Activated CD8-positive, alpha-beta memory T cell treated with anti-CD3 and anti-CD28 coated beads, Interleukin-2, amount 50 U/mL, for 48 hours (primary cell): ENCODE measurements at regions not wholly inside any gene's neighbourhood (a gene's known extent, or its start where the extent isn't known, plus 50 kb on each side); places are given as distances from the start of the nearest gene placed in this dataset.

Experiments used
- DNase-seq: peaks from one replicate; pipeline ENCODE4 v3.0.0-alpha.2; 2020

DNA sequence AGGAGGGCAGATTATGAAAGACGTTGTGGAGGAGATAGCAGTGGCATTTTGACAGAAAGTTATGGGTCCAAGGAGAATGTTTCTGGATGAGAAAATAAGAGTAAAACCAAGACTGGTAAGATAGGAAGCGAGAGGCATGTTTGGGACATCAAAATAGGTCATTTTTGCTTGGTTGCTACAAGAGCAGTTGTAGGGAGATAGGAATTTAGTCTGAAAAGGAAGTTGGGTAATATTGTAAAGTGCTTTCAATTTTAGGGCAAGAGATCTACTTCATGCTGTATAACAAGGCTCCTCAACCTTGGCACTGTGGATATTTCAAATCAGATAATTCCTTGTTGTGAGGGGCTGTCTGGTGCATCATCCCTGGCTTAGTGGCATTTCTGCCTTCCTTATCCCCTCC lies 118.0 kb upstream of the DPH6 start:
- DNase-seq, result no peak

DNA sequence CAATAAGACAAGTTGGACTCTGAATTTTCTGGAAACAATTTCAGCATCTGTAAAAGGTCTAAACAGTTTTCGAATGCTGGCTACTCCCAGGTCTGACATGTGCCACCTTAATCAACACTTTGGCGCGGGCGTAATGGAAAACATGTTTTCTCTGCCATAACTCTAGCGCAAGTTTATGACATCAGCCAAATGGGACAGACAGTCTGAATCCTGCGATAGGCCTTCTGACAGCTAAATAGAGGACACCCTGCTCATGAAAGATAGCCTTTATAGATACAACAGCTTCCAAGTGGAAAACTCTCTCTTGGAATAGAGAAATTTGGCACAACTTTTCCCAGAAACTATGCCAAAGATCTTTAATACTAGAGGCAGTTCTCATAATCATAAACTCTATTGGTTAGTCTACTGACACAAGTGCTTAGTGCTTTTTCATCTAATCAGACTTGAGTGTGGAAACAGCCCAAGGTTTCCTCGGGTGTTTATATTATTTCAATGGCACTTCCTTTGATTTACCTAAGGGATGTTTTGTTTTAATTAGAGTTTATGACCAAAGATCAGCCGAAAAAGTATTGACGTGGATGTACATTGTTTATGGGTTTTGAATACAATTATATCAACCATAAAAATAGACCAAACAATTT lies 120.1 kb upstream of the DPH6 start:
- DNase-seq, result no peak

DNA sequence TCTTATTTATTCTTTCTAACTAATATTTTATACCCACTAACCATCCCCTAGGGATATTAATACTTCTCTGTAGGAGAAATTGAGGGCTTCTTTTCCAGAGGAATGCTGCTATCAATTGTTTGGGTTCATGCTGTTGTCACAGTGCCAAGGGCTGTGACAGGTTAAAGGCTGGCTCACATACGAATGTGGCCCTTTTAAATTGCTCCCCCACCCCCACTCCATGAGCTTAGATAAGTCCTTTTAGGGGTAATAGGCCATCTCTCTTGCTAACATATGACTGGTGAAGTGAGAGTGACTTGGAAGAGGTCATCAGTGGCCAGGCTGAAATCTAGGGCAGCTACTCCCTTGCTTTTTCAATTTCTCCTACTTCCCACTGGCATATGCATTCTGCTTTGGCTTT lies 121.9 kb upstream of the DPH6 start:
- DNase-seq, result no peak

DNA sequence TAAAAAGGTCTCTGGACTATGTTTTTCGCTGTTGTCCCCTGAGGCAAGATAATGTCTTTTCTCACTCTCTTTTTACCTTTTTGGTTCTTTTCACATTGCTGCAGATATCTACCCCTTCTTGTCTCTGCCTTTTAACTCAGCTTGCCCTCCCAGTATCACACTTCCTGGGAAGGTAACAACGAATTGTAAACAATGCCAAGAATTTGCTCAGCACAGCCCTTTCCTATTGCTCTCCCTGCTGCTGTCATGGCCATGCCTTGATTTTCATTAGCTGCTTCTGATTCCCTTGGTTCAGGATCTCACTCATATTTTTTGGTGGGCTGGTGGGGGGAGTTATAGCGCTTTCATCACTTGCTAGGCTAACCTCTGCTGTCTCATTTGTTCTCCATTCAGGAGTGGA lies 123.1 kb upstream of the DPH6 start:
- DNase-seq, result no peak

DNA sequence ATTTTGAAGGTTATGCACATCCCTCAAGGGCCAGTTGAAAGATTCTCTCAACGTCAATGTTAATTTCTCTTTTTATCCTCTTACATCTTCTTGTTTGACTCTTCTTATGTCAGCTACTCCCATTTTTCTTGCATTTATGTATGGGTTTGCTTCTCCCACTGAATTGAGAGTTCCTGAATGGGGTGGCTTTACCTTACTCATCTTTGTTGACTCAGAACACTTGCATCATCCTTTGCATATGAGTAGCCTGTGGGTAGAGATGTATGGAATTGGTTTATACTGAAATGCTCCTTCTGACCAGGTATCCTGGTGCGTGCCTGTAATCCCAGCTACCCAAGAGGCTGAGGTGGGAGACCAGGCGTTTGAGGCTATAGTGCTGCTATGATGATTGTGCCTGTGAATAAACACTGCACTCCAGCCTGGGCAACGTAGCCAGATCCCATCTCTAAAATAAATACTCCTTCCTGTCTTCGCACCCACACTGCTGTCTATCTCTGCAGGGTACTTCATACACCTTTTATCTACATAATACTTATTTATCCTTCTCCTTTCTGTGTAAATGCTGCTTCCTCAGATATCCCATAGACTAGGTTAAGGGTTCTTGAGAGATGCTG lies 123.6 kb upstream of the DPH6 start:
- DNase-seq, result no peak

DNA sequence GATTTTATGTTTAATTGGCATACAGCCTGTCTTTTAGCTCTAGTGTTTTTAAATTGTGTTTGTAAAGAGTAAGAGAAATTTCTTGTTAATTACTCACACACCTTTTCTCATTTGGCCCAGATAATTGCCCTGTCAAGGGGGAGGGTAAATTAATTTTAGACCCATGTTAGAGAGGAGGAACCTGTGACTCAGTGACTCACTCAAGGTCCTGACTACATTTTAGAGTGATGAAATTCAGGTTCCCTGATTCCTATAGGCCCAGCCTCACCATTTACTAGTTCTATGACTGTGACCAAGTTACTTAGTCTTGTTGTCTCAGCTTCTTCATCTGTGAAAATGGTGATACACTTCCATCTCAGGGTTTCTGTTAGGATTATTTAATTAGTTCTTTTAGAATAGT lies 125.2 kb upstream of the DPH6 start:
- DNase-seq, result no peak

DNA sequence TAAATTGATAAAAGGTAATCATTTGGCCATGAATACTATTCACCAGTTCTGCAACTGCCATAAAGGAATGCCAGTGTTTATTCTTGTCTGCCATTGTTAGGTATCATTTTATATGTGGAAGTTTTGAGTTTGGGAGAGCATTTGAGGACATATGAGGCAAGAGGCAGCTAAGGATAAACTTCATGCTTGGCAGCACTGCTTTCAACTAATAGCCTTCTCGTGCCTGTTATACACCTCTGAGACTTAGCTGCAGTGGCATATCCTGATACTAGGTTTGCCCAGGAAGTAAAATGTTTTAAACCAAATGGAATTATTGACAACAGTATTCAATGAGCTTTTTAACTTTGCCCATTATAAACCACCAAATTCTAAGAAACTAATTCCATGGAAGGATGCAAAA lies 126.0 kb upstream of the DPH6 start:
- no peak for DNase-seq

DNA sequence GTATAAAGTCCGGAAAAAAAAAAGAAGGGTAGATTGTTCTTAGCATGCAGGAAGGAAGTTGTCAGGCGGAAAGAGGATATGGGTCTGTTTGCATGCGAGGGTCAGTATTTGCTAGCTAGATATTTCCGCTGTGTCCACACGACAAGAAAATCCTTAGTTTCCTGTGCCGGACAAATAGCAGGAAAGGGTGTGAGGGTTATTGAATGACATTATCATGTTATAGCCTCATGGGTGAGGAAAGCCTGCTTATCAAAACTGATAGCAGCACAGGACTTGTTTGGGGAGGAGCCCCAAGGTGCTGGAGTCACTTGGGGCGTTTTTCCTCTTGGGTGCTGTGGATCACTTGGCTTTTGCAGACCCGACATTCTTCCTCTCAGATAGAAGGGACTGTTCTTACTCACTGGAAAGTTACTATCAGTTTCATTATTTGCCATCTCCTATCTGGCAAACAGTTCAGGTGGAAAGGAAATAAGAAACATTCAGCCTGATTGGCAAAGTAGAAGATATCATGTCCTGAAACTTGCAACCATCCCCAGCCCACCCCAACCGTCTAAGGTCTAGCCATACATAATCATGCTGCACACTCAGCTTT lies 127.2 kb upstream of the DPH6 start:
- DNase-seq, result no peak

DNA sequence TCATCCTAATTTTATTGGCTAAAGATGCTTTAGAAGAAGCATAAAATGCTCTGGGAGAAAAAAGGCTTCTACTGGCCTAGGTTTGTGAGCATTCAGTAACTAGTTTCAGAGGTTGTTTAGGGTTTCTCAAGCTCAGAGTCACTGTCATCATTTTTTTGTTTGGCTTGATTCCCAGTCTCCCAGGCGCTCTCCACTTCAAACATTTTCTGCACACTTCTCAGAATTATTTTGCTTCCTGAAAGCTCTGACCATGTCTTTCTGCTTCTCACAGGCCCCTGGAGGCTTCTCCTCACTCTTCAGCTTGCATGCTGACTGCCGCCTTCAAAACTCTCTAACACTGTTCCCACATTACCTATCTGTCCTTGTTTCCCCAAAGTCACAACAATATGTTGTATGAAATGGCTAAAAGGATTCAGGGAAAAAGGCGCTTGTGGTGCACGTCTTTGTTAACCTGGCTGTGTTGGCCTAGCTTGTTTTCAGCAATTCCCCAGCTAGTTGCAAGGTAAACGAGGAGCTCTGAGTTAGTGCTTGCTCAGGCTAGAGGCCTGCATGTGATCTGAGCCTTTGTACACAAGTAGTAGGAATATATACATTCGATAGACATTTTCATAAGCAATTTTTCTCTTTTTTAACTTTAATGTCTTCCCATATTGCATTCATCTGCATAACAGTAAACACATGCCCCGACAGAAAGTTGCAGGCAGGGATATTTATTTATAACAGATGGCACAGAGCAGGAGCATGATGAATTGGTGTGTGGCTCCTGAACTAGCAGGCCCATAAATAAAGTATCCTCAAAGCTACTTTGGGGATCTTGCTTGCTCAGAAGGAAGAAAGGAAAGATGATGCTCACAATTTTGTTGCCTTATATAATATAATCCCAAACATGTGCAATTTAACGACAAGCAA lies 129.2 kb upstream of the DPH6 start:
- DNase-seq, result no peak

DNA sequence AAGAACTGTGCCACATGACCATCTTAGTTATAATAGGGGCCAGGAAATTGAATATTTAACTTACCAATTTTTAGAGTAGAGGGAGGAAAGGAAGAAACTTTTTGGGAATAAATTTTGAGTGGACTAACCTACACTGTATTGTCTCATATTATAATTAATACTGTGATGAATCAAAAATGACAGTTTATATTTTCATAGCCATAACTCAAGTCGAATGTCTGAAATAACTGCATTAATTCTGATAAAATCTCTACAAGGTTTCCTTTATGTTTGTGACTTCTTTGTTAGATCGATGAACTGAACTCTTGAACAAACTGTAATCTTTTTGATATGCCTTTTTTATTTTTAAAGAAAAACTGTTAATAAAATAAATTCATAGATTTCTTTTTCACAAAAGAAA lies 132.8 kb upstream of the DPH6 start:
- no peak for DNase-seq

DNA sequence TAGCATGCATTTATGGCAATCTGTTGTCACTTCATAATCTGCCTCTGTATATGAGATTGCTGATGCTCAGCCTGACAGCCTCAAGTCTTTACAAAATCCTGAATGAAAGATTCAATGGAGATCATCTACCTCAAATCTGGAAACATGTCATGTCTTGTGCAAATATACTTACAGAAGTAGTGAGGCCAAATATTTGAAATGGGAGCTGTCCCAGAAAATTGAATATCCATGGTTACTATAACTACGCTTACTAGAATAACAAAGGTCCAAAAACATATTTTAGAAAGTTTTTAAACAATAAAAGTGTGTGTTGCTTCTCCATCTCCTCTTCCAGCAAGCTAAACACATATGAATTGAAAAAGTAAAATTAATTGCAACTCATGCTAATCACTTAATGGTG lies 133.2 kb upstream of the DPH6 start:
- DNase-seq, result no peak

DNA sequence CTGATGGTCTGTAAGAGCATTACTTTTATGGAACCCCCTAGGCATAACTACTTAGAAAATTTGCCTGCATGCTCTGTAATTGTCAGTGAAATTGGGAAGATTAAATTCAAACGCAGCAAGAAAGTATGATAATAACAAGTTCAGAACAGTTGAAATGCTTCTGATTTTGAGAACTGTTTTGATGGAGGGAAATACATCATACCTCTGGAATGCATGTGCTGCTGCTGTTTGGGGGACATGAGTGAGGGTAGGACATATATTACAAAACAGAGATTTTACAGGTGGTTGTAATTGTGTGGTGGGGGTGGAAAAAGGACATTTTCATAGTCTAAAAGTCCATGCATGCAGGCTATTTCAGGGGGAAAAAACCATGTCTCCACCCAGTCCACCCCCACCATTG lies 135.0 kb upstream of the DPH6 start:
- DNase-seq, result no peak

DNA sequence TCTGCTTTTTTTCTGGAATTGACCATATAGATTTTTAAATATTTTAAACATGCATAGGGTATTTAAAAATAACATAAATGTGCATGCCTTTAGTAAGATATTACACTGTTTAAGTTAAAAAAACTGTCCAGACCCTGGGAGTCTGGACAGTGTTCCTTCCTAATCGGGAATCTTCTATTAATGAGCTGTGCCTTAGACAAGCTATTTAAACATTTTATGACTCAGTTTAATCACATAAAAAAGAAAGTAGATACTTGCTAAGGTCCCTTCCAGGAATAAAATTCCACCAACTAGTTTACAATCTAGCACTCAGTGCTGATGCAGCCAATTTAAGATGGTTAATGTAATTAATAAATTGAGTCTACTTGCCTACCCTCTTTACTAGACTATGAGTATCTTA lies 140.4 kb upstream of the DPH6 start:
- DNase-seq, result no peak

DNA sequence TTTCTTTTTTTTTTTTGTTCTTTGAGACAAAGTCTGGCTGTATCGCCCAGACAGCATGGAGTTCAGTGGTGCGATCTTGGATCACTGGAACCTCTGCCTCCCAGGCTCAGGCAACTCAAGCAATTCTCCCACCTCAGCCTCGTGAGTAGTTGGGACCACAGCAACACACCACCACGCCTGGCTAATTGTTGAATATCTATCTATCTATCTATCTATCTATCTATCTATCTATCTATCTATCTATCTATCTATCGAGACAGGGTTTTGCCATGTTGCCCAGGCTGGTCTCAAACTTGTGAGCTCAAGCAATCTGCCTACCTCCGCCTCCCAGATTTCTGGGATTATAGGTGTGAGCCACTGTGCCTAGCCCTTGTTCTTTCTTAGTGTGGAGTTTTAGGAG lies 143.3 kb upstream of the DPH6 start:
- DNase-seq, result no peak

DNA sequence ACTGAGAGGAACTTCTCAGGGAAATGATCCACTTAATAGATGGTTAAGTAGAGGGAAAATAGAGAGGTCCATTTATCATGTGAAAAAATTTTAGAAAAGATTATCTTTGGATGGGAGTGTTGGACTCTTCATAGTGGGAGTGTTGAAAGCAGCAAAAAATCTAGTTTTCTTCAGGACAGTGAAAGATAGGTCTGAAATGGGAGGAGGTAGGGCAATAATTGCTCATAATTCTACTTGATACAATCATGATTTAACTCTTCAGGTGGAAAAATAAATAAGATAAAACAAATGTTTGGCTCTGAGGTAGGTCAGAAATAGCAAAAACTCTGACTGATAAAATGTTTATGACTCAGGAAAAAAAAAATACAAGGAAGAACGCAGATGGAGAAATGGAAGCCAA lies 144.1 kb upstream of the DPH6 start:
- no peak for DNase-seq

DNA sequence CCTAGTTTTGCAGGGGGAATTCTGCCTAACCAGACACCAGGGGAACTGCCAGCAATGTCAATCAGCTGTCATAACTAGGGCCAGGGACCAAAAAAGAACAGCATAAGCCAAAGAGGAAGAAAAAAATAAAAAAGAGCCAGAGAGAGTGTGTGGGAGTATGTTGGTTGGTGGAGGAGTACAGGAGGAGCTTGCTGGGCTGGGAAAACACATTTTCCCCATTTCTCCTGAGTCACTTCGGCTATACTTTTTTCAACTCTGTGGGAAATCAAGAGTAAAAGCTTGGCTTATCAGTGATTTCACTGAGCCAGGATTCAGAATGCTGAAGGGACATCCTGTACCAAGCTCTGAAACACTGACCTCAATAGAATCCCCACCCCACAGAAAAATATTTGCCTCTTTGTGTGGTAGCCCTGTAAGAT lies 144.7 kb upstream of the DPH6 start:
- DNase-seq, result no peak

DNA sequence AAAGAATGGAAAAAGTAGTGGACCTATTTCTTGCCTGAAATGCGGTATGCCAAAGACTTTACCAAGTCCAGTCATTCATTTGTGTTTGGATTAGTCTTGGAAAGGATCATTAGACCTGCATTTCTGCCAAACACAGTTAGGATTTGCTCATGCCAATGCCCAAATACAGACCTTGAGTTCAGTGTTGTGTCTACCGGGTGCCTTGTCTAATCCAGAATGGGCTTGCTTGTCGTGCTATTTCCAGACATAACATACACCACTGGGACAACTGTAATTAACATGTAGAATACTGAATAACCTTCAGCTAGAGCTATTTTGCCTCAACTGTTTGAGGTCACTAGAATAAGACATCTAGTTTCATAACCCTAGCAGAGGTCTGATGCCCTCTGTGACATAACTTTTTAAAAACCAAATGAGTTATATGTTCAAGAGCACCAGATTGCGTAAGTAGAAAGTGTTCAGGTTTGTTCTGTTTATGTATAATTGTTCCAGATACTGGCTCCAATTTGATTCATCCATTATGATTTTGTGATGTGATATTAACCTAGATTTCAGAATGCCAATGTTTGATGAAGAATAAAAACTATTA lies 145.3 kb upstream of the DPH6 start:
- DNase-seq, result no peak

DNA sequence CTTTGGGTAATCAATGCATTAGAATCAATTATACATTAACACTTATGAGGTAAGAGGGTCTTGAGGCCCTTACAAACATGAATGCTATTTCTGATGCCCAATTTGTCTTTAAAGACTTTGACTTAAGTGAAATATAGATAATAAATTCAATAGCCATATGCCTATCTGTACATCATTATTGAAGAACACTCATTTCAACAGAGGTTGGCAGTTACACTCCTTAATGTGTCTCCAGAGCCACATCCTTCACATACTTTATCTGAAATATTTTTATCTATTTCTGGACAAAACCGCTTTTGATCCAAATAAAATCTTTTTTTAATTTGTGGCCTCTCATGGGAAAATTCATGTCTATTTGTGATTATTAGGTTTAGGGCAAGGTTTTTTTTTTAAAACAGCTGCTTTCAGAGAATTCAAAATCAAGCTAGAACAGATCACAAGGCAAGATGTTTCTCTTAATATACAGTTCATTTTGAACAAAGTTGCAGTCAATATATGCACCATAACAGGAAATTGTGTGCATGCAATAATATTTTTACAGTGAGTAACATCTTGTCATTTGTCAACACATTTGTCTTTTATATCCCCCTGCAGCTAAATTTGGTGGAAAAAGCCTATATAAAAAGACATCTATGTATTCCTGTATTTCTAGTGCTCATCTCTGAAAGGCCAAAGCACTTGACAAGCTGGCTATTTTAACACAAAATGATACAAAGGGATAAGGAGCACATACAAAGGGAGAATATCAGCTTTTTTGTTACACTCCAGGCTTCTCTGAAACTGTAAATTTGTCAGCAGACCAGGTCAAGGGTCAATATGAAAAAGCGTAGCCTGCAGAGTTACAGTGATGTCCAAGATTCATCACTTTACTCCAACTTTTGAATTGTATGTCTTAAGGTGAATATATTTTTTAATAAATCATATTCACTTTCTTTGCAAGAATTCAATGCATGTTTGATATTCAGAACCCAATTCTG lies 146.2 kb upstream of the DPH6 start:
- DNase-seq, result no peak

DNA sequence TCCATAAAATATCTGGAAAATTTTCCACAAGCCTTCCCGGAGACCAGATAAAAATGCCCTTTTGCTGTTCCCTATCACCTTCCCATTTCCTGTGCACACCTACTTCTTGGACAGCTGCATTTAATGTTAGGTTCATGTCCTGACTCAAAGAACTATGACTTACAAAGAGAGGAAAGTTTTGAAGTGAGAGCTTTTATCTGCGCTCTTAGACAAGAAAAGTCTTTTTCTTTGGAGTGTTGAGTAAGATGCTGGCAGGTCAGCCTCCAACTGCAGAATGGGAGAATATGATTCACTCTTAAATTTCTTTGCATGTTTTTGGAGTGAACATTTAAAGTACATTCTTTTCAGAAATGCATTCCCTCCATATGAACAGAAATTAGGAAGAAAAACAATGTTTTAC lies 147.3 kb upstream of the DPH6 start:
- no peak for DNase-seq

DNA sequence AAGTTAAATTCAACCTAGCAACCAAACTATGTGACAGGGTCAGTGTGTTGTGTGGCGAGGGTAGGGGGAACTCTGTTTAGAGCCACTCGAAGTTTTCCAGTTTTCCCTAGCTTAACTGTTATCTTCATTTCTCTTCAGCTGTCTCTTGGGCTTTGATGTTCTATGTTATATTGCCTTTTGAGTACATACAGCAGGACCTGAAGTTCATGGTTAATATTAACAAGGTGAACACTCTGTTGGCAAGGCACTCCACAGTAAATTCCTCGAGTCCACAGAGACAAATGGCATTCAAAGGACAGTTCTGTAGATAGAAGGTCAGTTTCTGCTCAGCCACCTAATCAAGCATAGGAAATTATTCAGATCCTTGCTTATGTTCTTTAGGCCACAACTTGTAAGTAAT lies 147.9 kb upstream of the DPH6 start:
- no peak for DNase-seq

DNA sequence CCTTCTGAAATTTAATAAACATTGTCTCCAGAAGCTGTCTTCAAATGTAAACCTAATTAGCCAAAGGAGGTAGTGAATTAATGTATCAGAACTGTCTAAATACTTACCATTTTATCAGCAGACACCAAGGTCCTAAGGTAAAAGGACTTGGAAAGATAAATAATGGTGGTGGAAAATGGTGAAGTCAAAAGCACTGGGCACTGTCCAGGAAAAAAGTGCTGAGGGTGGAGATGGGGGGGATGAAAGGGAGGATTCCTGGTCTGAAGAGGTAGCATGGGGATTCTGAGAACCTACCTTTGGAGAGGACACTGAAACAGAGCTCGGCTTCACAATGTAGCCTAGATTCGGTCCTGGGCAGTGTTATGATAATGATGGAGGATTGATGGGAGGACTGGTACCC lies 149.0 kb upstream of the DPH6 start:
- DNase-seq, result no peak

DNA sequence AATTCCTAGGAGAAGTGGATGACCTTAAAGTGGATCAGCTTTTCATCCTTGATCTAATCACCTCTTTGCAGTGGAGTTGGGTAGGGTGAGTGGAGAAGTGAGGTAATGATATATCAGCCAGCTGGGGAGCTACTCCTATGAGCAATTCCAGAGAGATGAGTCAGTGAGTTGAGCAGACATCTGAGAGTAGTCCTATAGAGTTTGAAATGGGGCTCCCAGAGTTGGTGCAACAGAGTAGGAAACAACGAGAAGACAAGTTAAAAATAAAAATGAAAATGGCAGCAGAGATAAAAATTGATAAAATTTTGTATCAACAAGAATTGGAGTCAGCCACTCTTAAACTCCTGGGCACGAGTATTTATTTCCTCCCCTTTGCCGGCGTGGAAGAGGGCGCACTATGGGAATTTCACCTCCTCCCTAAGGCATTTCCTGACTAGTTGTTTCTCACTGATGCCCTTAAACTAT lies 150.8 kb upstream of the DPH6 start:
- DNase-seq, result no peak
